ENCODE measurements at regions not wholly inside any gene's neighbourhood (a gene's known extent, or its start where the extent isn't known, plus 50 kb on each side); places are given as distances from the start of the nearest gene placed in this dataset.

- DNase-seq = no peak
Measured at GRCh38 chrX:39653691-39654090, 444.1 kb downstream of the BCOR start.

- DNase-seq = no peak
Measured at GRCh38 chrX:39654183-39654925, 443.4 kb downstream of the BCOR start.

- no peak for DNase-seq
Measured at GRCh38 chrX:39654952-39655351, 442.8 kb downstream of the BCOR start.

GRCh38 chrX:39661116-39661907 lies 436.4 kb downstream of the BCOR start:
- no peak for DNase-seq

- DNase-seq = no peak
Measured at GRCh38 chrX:39665830-39666518, 431.8 kb downstream of the BCOR start.

- no peak for DNase-seq
Measured at GRCh38 chrX:39667191-39667590, 430.6 kb downstream of the BCOR start.

GRCh38 chrX:39667736-39668482 lies 429.8 kb downstream of the BCOR start:
- DNase-seq = no peak

- DNase-seq = no peak
Measured at GRCh38 chrX:39669668-39670067, 428.1 kb downstream of the BCOR start.

GRCh38 chrX:39670281-39670680 lies 427.5 kb downstream of the BCOR start:
- no peak for DNase-seq

- DNase-seq = no peak
Measured at GRCh38 chrX:39672405-39672804, 425.4 kb downstream of the BCOR start.

GRCh38 chrX:39674490-39675161 lies 423.1 kb downstream of the BCOR start:
- DNase-seq = no peak

- DNase-seq = no peak
Measured at GRCh38 chrX:39675162-39675553, 422.6 kb downstream of the BCOR start.

- DNase-seq = no peak
Measured at GRCh38 chrX:39675619-39676018, 422.1 kb downstream of the BCOR start.

- no peak for DNase-seq
Measured at GRCh38 chrX:39676434-39676833, 421.3 kb downstream of the BCOR start.

GRCh38 chrX:39677585-39677977 lies 420.2 kb downstream of the BCOR start:
- no peak for DNase-seq

GRCh38 chrX:39677978-39678791 lies 419.6 kb downstream of the BCOR start:
- no peak for DNase-seq

GRCh38 chrX:39678914-39679313 lies 418.8 kb downstream of the BCOR start:
- DNase-seq = no peak

- DNase-seq = no peak
Measured at GRCh38 chrX:39679497-39680157, 418.1 kb downstream of the BCOR start.

- DNase-seq = no peak
Measured at GRCh38 chrX:39681885-39682284, 415.9 kb downstream of the BCOR start.

GRCh38 chrX:39682778-39683177 lies 415.0 kb downstream of the BCOR start:
- DNase-seq = no peak

GRCh38 chrX:39688219-39688575 lies 409.6 kb downstream of the BCOR start:
- DNase-seq = no peak

Data from GF-D8 (cell line).